ENCODE measurements at regions not wholly inside any gene's neighbourhood (a gene's known extent, or its start where the extent isn't known, plus 50 kb on each side); places are given as distances from the start of the nearest gene placed in this dataset.

- Histone ChIP-seq H2AFZ (ENCODE audit: insufficient read depth, low read depth, low read length, poor library complexity, severe bottlenecking) (no peak overlapping the region), H3K4me1 (ENCODE audit: control insufficient read depth in 1 of 2, insufficient read depth in 2 of 2, low read length in 2 of 2) (peaks cover 29 to 37% of the 10 kb centered on the region in 2 donors), H4K20me1 (ENCODE audit: insufficient read depth, low read length) (no peaks in the 10 kb centered on the region), H3K9ac (ENCODE audit: insufficient read depth, low read length, poor library complexity, severe bottlenecking) (no peak overlapping the region), H3K4me2 (replicated peaks; ENCODE audit: extremely low read depth, low read length, poor library complexity, severe bottlenecking) (no peak overlapping the region), H3K27ac (ENCODE audit: low read depth in 1 of 2, low read length in 2 of 2) (peak overlapping the region in 1 of 2 donors; percentile 52), H3K27me3 (ENCODE audit: control insufficient read depth in 2 of 2, insufficient read depth in 2 of 2, low read length in 2 of 2) (no peaks in the 10 kb centered on the region), H3K4me3 (replicated peaks in 1 of 3; ENCODE audit: low read depth in 2 of 3, low read length in 3 of 3) (no peak overlapping the region), H3K79me2 (ENCODE audit: insufficient read depth, low read length) (no peaks in the 10 kb centered on the region), H3K36me3 (replicated peaks in 1 of 2; ENCODE audit: control insufficient read depth in 1 of 2, insufficient read depth in 2 of 2, low read length in 2 of 2) (no peaks in the 10 kb centered on the region), H3K9me3 (replicated peaks in 1 of 2; ENCODE audit: control insufficient read depth in 1 of 2, insufficient read depth in 1 of 2, low read length in 2 of 2) (peaks cover 11 to 13% of the 10 kb centered on the region in 2 donors)
- H3K4me1 Mint-ChIP-seq: peaks cover 33% of the 10 kb centered on the region
- peaks cover 0 to 3% (median 2%) of the 10 kb centered on the region in 3 donors for H3K27me3 Mint-ChIP-seq (ENCODE audit: low read depth in 3 of 3)
- intact Hi-C loops (cut with micrococcal nuclease): loop anchor here (5.0 kb wide), 5 partner anchors 32 to 103 kb away; partner anchors contain the start of gene NCOR2 (in 1 of the 2)
- peak in 2 of 3 donors; percentile 73 to 76 for DNase-seq
- 49% methylated on average over 6 of the region's 6 CpGs for WGBS (ENCODE audit: insufficient coverage)
- no peak overlapping the region for H3K4me3 Mint-ChIP-seq
- H3K36me3 Mint-ChIP-seq: peaks cover 27 to 30% of the 10 kb centered on the region in 2 donors
- no peak for TF ChIP-seq CTCF (IDR thresholded peaks at IDR 0.05)
- H3K9me3 Mint-ChIP-seq: peaks cover 8 to 20% (median 14%) of the 10 kb centered on the region in 7 donors
- peak overlapping the region; percentile 8 to 89 (median 79) for H3K27ac Mint-ChIP-seq
Observed at GRCh38 chr12:124664395-124665111, 97.1 kb upstream of the NCOR2 start.

DNA sequence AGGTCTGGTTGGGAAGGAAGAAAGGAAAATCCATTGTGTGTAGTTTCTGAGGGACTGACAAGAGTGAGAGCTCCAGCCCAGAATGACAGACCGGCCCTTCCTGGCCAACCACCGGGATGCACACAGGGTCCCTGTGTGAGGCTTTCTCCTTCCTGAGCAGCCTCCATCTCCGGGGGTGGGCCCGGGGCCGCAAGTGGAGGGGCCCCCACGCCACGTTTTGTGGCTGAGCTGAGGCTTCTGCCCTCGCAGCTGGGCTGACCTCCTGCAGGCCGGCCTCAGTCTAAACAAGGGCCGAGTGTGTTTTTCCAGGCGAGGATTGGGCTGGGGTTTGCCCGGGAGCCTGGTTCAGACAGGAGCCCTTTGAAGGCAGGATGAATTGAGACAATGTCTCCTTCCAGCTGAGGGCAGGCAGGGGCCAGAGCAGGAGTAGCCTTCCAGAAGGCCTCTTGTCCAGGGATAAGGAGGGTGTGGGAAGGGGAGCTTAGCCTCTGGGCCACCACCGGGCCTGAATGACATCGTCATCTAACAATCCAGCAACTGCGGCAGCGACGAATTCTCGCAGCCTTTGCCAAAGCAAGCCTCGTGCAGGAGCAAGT, 96.5 kb upstream of the NCOR2 start:
- Histone ChIP-seq H2AFZ (ENCODE audit: insufficient read depth, low read depth, low read length, poor library complexity, severe bottlenecking) (no peak overlapping the region), H3K4me2 (replicated peaks; ENCODE audit: extremely low read depth, low read length, poor library complexity, severe bottlenecking) (no peak overlapping the region), H3K9ac (ENCODE audit: insufficient read depth, low read length, poor library complexity, severe bottlenecking) (no peak overlapping the region), H3K27ac (ENCODE audit: low read depth in 1 of 2, low read length in 2 of 2) (no peak overlapping the region), H3K79me2 (ENCODE audit: insufficient read depth, low read length) (no peaks in the 10 kb centered on the region), H3K9me3 (replicated peaks in 1 of 2; ENCODE audit: control insufficient read depth in 1 of 2, insufficient read depth in 1 of 2, low read length in 2 of 2) (peaks cover 11 to 13% of the 10 kb centered on the region in 2 donors), H4K20me1 (ENCODE audit: insufficient read depth, low read length) (no peaks in the 10 kb centered on the region), H3K4me3 (replicated peaks in 1 of 3; ENCODE audit: low read depth in 2 of 3, low read length in 3 of 3) (no peak overlapping the region), H3K27me3 (ENCODE audit: control insufficient read depth in 2 of 2, insufficient read depth in 2 of 2, low read length in 2 of 2) (no peaks in the 10 kb centered on the region), H3K36me3 (replicated peaks in 1 of 2; ENCODE audit: control insufficient read depth in 1 of 2, insufficient read depth in 2 of 2, low read length in 2 of 2) (no peaks in the 10 kb centered on the region), H3K4me1 (ENCODE audit: control insufficient read depth in 1 of 2, insufficient read depth in 2 of 2, low read length in 2 of 2) (peaks cover 24 to 31% of the 10 kb centered on the region in 2 donors)
- Mint-ChIP-seq H3K27me3 (ENCODE audit: low read depth in 3 of 3) (peaks cover 0 to 3% (median 2%) of the 10 kb centered on the region in 3 donors), H3K36me3 (peaks cover 27 to 30% of the 10 kb centered on the region in 2 donors), H3K4me1 (peaks cover 26% of the 10 kb centered on the region), H3K9me3 (peaks cover 10 to 18% (median 14%) of the 10 kb centered on the region in 7 donors), H3K4me3 (no peak overlapping the region), H3K27ac (peak overlapping the region in 1 of 7 donors; percentile 88)
- over 99% methylated on average over 18 of the region's 19 CpGs for WGBS (ENCODE audit: insufficient coverage)
- intact Hi-C loops (cut with micrococcal nuclease): no loop called here
- no peak for DNase-seq
- TF ChIP-seq CTCF (IDR thresholded peaks at IDR 0.05): no peak

Measured in CD14-positive monocyte (primary cell).